GM21723 (cell line): ENCODE measurements at regions not wholly inside any gene's neighbourhood (a gene's known extent, or its start where the extent isn't known, plus 50 kb on each side); places are given as distances from the start of the nearest gene placed in this dataset.

Experiments used
- ATAC-seq: cut with Tn5 transposase; IDR thresholded peaks from one replicate; pipeline ENCODE4 v1.9.1; 2021; ENCODE audit warnings: mild to moderate bottlenecking, moderate library complexity; ENCODE audit not compliant: unreplicated experiment

DNA sequence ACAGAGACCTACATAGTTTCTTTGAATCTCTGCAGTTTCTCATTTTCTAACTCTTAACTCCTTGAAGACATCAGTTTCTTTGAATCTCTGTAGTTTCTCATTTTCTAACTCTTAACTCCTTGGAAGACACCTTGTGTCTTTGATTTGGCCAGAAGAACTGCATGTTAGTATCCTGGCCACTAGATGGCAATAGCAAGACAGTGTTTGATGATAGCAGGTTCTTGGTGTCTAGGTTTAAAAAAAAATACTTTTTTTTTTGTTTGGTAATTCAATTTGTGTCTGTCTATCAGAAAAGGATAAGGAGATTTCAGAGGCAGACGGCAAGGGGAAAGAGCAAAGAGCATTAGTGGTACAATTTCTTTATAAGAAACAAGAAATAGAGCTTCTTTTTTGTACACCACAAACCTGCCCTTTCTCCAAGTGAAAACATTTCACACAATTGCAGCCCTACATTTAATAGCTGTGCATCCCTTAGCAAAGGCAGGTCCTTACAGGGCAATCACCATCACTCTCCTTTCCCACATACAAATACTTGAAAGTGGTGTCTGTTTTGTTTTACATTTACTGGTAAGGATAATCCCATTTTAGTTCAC lies 1324.9 kb upstream of the CDH8 start:
- ATAC-seq = peak; percentile 71

DNA sequence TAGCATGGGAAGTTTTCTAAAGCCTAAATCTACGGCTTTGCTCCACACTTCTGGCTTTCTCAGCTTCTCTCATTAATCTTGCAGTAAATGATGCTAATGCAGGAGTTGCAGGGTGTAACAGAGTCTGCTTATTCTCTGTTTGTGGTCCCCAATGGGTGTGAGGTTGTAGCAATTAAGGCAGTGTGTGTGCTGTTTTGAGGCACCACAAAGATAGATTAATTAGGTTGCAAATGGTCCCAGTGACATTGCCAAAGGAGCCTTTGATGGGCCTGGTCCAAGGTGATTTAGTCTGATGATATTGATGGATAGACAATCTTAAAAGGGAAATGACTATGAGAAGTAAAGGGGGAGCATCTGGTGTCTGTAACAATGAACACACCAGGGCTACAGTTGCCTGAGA lies 1313.7 kb upstream of the CDH8 start:
- no peak for ATAC-seq

DNA sequence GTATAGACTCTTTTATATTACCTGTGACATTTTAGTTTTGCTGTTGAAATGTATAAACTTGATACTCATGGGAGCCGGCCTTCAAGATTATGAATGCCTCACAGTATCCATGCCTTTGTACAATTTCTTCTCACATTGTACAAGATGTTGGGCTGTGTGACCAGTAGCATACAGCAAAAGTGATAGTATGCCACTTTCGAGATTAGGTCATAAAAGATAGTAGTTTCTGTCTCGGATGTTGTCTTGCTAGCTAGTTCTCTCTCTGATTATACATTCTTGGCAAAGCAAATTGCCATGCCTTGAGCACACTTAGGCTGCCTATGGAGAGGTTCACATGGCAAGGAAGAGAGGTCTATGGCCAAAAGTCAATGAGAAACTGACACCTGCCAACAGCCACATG lies 1309.8 kb upstream of the CDH8 start:
- no peak for ATAC-seq

- ATAC-seq = no peak
These were observed 1301.0 kb upstream of the CDH8 start for GRCh38 chr16:63337264-63337663.

DNA sequence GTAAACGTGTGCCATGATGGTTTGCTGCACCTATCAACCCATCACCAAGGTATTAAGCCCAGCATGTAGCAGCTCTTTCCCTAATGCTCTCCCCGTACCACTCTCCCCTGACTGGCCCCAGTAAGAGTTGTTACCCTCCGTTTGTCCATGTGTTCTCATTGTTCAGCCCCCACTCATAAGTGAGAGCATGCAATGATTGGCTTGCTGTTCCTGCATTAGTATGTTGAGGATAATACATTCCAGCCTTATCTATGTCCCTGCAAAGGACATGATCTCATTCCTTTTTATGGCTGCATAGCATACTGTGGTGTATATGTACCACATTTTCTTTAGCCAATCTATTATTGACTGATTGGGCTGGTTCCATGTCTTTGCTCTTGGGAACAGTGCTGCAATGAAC lies 1294.9 kb upstream of the CDH8 start:
- ATAC-seq = no peak

- no peak for ATAC-seq
These were observed 1290.6 kb upstream of the CDH8 start for GRCh38 chr16:63326736-63327339.

- no peak for ATAC-seq
These were observed 1287.8 kb upstream of the CDH8 start for GRCh38 chr16:63323722-63324705.

GRCh38 chr16:63323055-63323454 lies 1286.8 kb upstream of the CDH8 start:
- no peak for ATAC-seq

GRCh38 chr16:63315229-63315628 lies 1279.0 kb upstream of the CDH8 start:
- no peak for ATAC-seq

DNA sequence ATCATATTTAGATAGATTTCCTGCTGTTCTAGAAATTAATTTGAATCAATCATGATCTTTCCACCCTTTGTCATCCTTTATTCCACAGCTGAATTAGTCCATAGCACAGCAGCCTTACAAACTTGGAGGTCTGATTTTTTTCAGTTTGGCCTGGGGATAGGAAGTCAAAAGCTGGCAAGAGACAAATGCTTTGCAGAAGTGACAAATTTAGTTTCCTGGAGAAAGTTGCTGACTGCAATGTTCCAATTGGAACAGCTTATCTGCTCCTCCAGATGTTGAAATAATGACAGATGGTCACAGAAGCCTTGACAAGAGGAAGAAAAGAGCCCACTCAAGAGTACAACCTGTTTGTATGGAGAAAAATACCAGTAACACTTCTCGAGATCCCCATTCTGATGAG lies 1276.1 kb upstream of the CDH8 start:
- ATAC-seq = no peak

DNA sequence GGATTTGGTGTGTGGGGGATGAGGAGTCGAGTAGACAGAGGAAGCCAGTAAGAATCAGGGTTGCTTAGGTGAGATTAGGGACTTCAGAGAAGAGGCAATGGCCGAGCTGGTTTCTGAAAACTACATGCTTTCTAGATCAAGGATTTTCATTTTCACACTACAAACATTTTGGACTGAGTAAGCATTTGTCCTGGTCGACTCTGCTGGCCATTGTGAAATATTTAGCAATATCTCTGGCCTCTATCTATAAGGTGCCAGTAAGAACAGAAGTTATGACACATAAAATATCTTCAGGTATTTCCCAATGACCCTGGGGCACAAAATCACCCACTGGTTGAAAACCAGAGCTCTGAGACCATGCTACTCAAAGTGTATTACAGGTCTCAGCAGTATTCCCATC lies 1275.1 kb upstream of the CDH8 start:
- no peak for ATAC-seq

DNA sequence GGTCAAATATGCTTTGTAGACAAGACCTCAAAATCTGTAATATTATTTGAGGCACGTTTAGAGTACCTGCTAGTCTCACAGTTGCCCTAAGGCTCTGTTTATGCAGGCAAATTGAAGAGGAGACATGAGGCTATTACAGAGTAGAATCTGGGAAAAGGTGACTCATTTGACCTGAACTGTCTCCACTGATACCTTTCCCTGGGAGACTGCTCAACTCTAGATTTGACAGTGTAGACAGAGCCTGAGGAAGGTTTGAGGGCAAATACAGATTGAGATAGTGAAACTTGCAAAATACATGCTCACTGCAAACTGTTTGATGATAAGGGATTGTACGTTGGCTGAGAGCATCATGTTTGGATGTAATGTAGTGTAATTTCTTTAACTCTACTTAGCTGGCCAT lies 1266.6 kb upstream of the CDH8 start:
- ATAC-seq = no peak

- ATAC-seq = no peak
These were observed 1265.1 kb upstream of the CDH8 start for GRCh38 chr16:63301349-63301748.

GRCh38 chr16:63298993-63299392 lies 1262.8 kb upstream of the CDH8 start:
- ATAC-seq = no peak

DNA sequence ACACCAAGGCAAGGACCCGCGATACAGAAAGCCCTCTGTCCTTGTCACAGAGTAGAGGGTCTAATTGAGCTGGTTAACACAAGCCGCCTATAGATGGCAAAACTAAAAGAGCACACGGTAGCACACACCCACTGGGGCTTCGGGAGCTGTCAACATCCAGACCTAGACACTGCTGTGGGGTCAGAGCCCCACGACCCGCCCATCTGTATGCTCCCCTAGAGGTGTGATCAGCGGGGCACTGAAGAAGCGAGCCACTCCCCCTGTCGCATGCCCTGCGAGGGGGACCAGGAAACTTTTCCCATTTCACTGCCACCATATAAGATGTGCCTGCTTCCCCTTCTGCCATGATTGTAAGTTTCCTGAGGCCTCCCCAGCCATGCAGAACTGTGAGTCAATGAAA lies 1255.8 kb upstream of the CDH8 start:
- no peak for ATAC-seq

DNA sequence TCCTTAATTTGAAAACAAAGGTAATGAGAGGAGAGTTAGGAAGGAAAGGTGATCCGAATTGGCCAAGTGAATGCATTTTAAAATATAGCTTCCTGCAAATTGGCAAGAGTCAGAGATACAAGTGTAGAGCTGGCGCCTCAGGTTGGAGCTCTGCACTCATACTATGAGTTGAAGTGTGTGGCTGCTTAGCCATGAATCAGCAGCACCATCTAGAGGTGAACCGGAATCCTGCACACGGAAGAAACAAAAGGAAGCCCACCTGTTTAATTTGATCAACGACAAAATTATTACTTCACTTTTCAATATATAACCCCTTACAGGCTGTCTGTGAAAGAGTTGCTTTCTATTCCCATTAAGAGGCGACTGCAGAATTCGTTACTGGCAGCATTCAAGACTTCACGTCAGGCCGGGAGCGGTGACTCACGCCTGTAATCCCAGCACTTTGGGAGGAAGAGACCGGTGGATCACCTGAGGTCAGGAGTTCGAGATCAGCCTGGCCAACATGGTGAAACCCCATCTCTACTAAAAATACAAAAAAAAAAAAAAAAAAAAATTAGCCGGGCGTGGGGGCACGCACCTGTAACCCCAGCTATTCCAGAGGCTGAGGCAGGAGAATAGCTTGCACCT lies 1253.7 kb upstream of the CDH8 start:
- ATAC-seq = no peak

DNA sequence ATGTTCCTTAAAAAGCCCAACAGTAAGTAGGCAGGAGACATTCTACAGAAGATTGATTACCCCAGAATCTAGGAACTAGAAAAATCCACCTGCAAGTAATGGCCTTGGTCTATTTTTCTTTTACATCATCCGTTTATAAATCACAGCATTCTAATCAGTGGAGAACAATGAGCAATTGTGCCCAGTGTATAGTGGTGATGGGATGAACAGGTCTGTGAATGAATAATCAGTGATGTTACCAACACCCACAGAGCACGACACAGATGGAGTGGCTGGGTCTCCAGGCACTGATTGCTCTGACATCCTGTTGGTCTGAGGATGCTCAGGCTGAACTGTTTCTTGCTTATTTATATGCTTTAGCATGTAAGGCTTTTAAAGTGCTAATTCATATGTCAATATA lies 1251.2 kb upstream of the CDH8 start:
- ATAC-seq = no peak

DNA sequence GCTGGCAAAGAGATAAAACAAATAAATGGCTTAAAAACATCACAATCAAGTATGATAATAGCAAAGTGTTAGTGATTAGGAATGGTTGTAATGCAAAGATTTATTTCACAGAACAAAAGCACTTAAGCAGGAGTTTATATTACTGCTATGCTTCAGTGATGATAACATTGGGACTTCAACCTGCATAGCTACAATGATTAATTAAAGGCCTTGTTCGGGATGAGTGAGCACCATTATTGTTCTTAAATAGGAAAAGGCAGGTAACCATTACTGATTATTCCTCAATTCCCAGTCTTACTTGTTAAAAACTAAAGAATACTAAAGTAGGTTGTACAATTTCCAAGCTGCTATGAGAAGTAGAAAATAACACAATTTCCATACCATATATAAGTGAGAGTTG lies 1247.5 kb upstream of the CDH8 start:
- ATAC-seq = no peak

GRCh38 chr16:63244631-63245030 lies 1208.4 kb upstream of the CDH8 start:
- no peak for ATAC-seq

- ATAC-seq = no peak
These were observed 1205.3 kb upstream of the CDH8 start for GRCh38 chr16:63241497-63242028.

GRCh38 chr16:63239065-63239570 lies 1202.9 kb upstream of the CDH8 start:
- no peak for ATAC-seq
